ENCODE measurements at regions not wholly inside any gene's neighbourhood (a gene's known extent, or its start where the extent isn't known, plus 50 kb on each side); places are given as distances from the start of the nearest gene placed in this dataset.

- H3K9me3 ChIP-seq (ENCODE audit: insufficient read depth, low read length, severe bottlenecking): no peaks in the 10 kb centered on the region
- H3K36me3 ChIP-seq (ENCODE audit: insufficient read depth, low read length): no peaks in the 10 kb centered on the region
- H3K27ac ChIP-seq (ENCODE audit: low read length): no peak overlapping the region
- ATAC-seq (ENCODE audit: insufficient read depth, low read depth): no peak
- H2AFZ ChIP-seq (ENCODE audit: low read depth, low read length): no peak overlapping the region
- H3K4me1 ChIP-seq (ENCODE audit: insufficient read depth, low read length): no peaks in the 10 kb centered on the region
- H3K9ac ChIP-seq (ENCODE audit: low read depth, low read length): no peak overlapping the region
- H3K79me2 ChIP-seq (ENCODE audit: insufficient read depth, low read length): no peaks in the 10 kb centered on the region
- H4K20me1 ChIP-seq (ENCODE audit: insufficient read depth, low read length): no peaks in the 10 kb centered on the region
- no peak overlapping the region for H3K4me3 ChIP-seq (ENCODE audit: low read depth in 1 of 2, low read length in 2 of 2)
- H3K27me3 ChIP-seq (ENCODE audit: insufficient read depth, low read length, poor library complexity): no peaks in the 10 kb centered on the region
- H3K4me2 ChIP-seq (ENCODE audit: insufficient read depth, low read length): no peak overlapping the region
- no peak for TF ChIP-seq CTCF (IDR thresholded peaks at IDR 0.05; ENCODE audit: borderline replicate concordance, extremely low read depth, low read length, poor library complexity, severe bottlenecking)
- no peak for TF ChIP-seq EZH2 (IDR thresholded peaks at IDR 0.05; ENCODE audit: borderline replicate concordance, low read depth, low read length, severe bottlenecking)
- no peak for DNase-seq
These were observed 656.5 kb downstream of the CDY2B start for GRCh38 chrY:17223502-17223901.

GRCh38 chrY:17202395-17202794 is 677.6 kb downstream of the CDY2B start:
- Histone ChIP-seq H3K27ac (ENCODE audit: low read length) (no peak overlapping the region), H3K36me3 (ENCODE audit: insufficient read depth, low read length) (no peaks in the 10 kb centered on the region), H3K4me2 (ENCODE audit: insufficient read depth, low read length) (no peak overlapping the region), H3K27me3 (ENCODE audit: insufficient read depth, low read length, poor library complexity) (no peaks in the 10 kb centered on the region), H3K79me2 (ENCODE audit: insufficient read depth, low read length) (no peaks in the 10 kb centered on the region), H2AFZ (ENCODE audit: low read depth, low read length) (no peak overlapping the region), H3K9ac (ENCODE audit: low read depth, low read length) (no peak overlapping the region), H3K9me3 (ENCODE audit: insufficient read depth, low read length, severe bottlenecking) (no peaks in the 10 kb centered on the region), H4K20me1 (ENCODE audit: insufficient read depth, low read length) (no peaks in the 10 kb centered on the region), H3K4me1 (ENCODE audit: insufficient read depth, low read length) (no peaks in the 10 kb centered on the region), H3K4me3 (ENCODE audit: low read depth in 1 of 2, low read length in 2 of 2) (no peak overlapping the region)
- ATAC-seq (ENCODE audit: insufficient read depth, low read depth) (no peak), DNase-seq (no peak)
- TF ChIP-seq CTCF (IDR thresholded peaks at IDR 0.05; ENCODE audit: borderline replicate concordance, extremely low read depth, low read length, poor library complexity, severe bottlenecking): no peak
- TF ChIP-seq EZH2 (IDR thresholded peaks at IDR 0.05; ENCODE audit: borderline replicate concordance, low read depth, low read length, severe bottlenecking): no peak

- Histone ChIP-seq H3K4me2 (ENCODE audit: insufficient read depth, low read length) (no peak overlapping the region), H3K9me3 (ENCODE audit: insufficient read depth, low read length, severe bottlenecking) (no peaks in the 10 kb centered on the region), H3K27ac (ENCODE audit: low read length) (no peak overlapping the region), H3K27me3 (ENCODE audit: insufficient read depth, low read length, poor library complexity) (no peaks in the 10 kb centered on the region), H3K79me2 (ENCODE audit: insufficient read depth, low read length) (no peaks in the 10 kb centered on the region), H3K4me3 (ENCODE audit: low read depth in 1 of 2, low read length in 2 of 2) (no peak overlapping the region), H3K9ac (ENCODE audit: low read depth, low read length) (no peak overlapping the region), H3K4me1 (ENCODE audit: insufficient read depth, low read length) (no peaks in the 10 kb centered on the region), H4K20me1 (ENCODE audit: insufficient read depth, low read length) (no peaks in the 10 kb centered on the region), H2AFZ (ENCODE audit: low read depth, low read length) (no peak overlapping the region), H3K36me3 (ENCODE audit: insufficient read depth, low read length) (no peaks in the 10 kb centered on the region)
- no peak for ATAC-seq (ENCODE audit: insufficient read depth, low read depth)
- DNase-seq: no peak
- TF ChIP-seq EZH2 (IDR thresholded peaks at IDR 0.05; ENCODE audit: borderline replicate concordance, low read depth, low read length, severe bottlenecking) (no peak), CTCF (IDR thresholded peaks at IDR 0.05; ENCODE audit: borderline replicate concordance, extremely low read depth, low read length, poor library complexity, severe bottlenecking) (no peak)
These were observed 695.7 kb downstream of the CDY2B start for GRCh38 chrY:17184299-17184698.

GRCh38 chrY:17166881-17167280 is 713.1 kb downstream of the CDY2B start:
- H2AFZ ChIP-seq (ENCODE audit: low read depth, low read length): no peak overlapping the region
- no peak overlapping the region for H3K4me2 ChIP-seq (ENCODE audit: insufficient read depth, low read length)
- DNase-seq (no peak), ATAC-seq (ENCODE audit: insufficient read depth, low read depth) (no peak)
- TF ChIP-seq CTCF (IDR thresholded peaks at IDR 0.05; ENCODE audit: borderline replicate concordance, extremely low read depth, low read length, poor library complexity, severe bottlenecking): no peak
- TF ChIP-seq EZH2 (IDR thresholded peaks at IDR 0.05; ENCODE audit: borderline replicate concordance, low read depth, low read length, severe bottlenecking): no peak
- H3K36me3 ChIP-seq (ENCODE audit: insufficient read depth, low read length): no peaks in the 10 kb centered on the region
- no peaks in the 10 kb centered on the region for H3K4me1 ChIP-seq (ENCODE audit: insufficient read depth, low read length)
- no peaks in the 10 kb centered on the region for H3K9me3 ChIP-seq (ENCODE audit: insufficient read depth, low read length, severe bottlenecking)
- H3K27ac ChIP-seq (ENCODE audit: low read length): no peak overlapping the region
- H3K27me3 ChIP-seq (ENCODE audit: insufficient read depth, low read length, poor library complexity): no peaks in the 10 kb centered on the region
- H3K4me3 ChIP-seq (ENCODE audit: low read depth in 1 of 2, low read length in 2 of 2): no peak overlapping the region
- H4K20me1 ChIP-seq (ENCODE audit: insufficient read depth, low read length): no peaks in the 10 kb centered on the region
- no peak overlapping the region for H3K9ac ChIP-seq (ENCODE audit: low read depth, low read length)
- H3K79me2 ChIP-seq (ENCODE audit: insufficient read depth, low read length): no peaks in the 10 kb centered on the region

Data from DND-41 (cell line).